ENCODE measurements at regions not wholly inside any gene's neighbourhood (a gene's known extent, or its start where the extent isn't known, plus 50 kb on each side); places are given as distances from the start of the nearest gene placed in this dataset.

DNA sequence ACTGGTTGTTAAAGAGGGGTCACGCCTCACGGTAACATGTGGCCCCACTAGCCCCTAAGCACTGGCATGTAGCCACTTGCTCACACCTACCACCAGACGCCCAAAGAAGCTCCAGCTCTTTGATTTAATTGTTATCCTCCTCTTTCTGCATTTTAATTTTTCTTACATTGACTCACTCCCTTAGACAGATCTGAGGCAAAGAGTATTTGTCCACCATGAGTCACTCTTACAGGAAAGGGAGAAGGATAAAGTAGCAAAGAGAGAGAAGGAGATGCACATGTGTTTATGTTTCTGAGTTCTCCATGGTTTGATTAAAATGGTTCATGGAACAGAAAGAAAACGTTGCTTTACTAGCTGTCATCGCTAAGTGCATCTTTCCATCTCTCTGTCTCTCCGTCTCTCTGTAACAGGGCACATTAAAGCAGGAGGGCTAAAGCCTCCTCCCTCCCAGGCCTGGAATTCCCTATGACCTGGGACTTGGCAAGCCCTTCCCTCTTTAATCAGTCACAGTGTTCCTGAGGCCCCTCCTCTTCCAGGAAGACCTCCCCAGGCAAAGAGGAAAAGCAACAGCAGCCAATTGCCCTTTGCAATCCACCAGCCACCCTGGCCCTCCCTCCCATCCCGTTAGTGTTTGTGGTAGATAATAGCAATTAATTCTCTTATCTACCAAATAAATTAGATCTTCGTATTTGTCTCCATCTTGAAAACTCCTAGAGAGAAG, 112.8 kb upstream of the TSHZ2 start:
- no peak for DNase-seq

DNA sequence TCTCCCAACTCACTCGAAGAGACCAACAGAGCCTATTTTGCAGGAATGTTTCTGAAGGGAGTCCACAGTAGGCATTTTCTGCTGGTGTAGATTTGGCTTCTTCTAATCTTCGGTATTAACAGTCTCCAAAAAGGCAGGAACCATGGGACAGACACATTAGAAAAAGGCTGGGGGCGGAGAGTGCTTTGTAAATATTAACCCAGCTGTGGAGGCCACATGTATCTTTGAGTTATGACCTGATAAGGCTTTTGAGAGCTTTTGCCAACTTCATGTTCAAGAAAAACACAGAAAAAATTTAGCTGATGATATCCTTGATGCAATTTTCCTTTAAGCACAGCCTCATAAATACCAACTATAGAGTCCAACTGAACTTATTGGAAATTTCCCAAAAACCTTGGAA, 119.4 kb upstream of the TSHZ2 start:
- DNase-seq = no peak

DNA sequence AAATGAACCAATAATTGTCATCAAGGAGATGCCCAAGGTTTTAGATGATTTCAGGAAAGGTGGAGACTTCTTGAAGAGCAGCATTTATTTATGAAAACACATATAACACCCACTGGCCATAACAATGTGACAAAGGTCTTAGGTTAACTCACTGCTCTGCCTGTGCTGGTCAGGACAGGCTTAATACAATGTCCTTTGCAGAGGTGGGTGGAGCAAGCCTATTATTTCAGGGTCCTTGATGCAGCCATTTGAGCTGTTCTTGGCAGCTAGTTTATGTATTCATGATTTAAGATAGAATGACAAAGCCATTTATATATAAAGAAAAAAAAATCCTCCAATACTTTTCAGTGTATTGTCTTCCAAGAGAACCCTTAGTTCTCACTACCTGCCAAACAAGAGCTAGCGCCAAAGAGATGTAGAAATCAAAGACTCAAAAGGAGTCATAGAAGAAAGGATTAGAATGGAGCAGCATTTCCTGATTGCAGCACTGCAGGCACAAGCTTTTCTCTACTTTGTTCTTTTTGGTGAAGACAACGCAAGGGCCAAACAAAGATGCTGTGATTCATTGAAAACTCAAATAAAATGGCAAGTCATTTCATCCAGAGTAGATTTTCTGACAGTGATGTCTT, 124.3 kb upstream of the TSHZ2 start:
- DNase-seq = no peak

DNA sequence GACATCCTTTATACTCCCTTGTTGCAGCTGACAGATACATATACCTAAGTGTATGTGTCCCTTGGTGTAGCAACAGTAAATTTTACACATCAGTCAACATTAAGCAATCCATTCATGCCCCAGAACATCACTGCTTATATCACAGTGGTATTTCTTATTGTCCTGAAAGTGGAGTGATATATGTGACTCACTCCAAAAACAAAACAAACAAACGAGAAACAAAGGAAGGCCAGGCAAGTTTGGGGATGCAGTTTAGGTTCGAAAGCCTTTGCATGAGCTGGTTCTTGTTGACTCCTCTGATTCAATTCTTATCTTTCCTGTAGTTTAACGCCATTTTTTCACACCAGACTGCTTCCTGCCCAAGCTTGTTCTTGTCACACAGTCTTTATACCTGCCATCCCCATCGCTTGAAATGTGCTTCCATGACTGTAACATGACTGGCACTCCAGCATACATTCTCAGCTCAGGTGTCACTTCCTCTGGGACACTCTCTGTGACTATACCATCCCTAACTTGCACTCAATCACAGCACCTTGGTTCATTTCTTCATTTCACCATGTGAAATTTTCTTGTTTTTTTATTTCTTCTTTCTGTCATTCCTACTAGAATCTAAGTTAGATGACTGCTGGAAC, 125.0 kb upstream of the TSHZ2 start:
- DNase-seq = no peak

DNA sequence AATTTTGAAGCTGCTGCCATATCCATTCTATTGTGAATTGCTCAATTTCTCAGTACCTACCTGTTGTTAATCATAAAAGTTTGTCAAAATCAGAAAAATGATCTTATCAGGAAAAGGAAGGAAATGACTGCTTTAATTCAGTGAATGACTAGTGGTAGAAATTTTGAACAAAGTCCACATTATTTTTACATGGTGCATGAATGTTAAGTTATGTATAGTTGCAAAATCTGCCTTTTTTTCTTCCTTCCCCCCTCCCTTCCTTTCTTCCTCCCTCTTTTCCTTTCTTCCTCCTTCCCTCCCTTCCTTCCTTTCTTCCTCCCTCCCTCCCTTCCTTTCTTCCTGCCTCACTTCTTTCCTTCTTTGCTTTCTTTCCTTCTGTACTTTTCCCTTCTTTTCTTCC, 127.1 kb upstream of the TSHZ2 start:
- DNase-seq = no peak

DNA sequence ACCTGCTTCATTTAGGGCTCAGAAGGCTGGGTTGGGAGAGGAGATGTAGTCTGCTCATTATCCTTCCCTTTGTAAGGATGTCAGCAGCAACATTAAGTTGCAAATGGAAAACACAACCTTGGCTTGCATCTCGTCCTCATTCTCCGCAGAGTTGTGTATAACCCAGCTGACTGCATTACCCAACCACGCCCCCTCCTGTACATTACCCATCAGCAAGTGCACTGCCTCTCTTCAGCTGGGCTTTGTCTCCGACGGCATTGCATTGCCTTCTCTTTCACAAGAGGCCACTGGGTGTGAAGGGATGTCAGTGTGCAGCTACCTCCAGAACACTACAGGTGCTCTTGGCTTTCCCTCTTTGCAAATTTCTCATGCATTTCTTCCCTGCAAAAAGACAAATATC, 128.7 kb upstream of the TSHZ2 start:
- DNase-seq = no peak

DNA sequence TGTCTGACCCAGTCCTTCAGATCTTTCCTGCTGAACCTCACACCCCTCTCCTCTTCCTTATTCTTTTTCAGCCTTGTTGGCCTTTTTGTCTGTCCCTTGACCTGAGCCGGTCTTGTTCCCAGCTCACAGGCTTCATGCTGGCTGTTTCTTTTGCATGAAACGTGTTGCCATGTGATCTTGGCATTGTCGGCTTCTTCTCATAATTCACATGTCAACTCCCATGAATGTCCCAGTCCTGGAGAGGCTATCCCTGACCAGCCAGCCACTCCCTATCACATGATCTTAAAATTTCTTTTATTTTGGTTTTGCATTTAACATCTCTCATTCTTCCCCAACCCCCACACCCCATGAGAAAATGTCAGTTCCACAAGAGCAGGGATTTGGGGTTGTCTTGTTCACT, 131.2 kb upstream of the TSHZ2 start:
- no peak for DNase-seq

DNA sequence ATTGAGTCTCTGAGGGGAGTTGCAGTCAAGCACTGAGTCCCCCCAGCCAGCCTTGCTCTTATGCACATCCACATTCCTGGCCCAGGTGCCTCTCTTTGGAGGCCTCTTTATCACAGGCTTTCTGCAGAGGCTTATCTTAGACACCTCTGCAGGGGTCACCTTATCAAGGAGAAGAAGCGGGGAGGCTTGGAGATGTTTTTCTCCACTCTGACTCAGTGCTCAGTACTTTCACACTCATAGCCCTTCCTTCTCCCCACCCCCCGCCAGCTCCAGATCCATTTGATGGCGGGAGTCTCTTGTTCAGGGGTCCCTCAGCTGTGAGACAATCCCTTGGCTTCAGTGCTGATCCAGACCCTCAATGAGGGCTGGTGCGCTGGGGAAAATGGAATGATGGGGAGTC, 132.1 kb upstream of the TSHZ2 start:
- no peak for DNase-seq

DNA sequence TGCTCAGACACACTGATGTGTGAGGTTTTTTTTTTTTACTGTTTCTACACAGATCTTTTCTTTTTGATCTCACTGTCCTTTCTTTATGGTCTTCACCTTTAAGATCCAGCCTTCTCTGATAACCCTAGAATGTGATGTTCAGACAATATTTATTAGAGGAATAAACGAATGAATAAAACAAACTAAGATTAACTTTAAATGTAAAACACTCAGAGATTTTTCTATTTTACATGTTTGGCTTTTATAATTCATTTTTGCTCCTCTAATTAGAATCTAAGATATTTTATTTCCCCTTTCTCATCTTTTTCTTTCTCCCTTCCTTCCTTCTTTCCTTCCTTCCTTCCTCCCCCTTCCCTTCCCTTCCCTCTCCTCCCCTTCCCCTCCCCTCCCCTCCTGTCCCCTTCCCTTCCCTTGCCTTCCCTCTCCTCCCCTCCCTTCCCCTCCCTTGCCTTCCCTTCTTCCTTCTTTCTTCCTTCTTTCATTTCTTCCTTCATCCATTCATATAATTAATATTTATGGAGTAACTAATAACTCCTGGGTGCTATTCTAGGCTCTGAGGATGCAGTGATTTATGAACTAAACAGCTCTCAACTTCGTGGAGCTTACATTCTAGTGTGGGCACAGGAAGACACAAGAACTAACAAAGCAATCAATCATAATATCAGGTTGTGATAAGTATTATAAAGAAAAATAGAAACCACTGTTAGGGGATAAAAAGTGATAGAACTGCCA, 133.5 kb upstream of the TSHZ2 start:
- no peak for DNase-seq

DNA sequence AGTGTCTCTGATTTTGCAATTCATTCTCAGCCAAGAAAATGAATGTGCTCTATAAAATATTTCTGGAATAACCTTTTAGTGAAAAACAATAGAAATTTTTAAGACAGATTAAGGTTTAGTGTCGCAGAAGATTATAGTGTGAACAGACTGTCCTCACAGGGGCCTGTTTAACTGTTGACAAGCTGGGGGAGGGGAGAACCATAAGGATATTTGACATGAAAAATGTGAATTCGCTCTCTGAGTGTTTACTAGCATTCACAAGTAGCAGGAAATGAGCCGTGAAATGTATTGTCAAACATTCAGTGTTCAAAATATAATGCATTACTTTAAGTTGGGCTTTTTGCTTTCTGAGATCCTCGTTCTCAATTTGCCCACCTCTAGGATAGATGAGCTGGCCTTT, 134.8 kb upstream of the TSHZ2 start:
- DNase-seq = no peak

DNA sequence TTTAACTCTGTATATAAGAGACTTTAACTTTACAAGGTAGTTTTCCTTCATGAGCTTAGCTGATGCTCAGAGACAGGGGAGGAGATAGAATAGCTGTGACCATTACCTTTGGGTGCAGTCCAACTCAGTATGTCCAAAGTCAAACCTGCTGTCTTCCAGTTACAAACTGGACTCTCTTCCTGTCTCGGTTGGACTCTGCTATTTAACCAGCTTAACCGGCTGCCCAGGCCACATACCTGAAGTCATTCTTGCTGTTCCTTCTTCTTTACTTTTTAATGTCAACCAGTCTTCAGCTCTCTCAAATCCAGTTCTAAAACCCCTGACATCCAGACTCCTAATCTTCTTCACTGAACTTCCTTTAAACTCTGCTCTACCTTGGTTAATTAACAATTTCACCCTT, 138.3 kb upstream of the TSHZ2 start:
- DNase-seq = no peak

DNA sequence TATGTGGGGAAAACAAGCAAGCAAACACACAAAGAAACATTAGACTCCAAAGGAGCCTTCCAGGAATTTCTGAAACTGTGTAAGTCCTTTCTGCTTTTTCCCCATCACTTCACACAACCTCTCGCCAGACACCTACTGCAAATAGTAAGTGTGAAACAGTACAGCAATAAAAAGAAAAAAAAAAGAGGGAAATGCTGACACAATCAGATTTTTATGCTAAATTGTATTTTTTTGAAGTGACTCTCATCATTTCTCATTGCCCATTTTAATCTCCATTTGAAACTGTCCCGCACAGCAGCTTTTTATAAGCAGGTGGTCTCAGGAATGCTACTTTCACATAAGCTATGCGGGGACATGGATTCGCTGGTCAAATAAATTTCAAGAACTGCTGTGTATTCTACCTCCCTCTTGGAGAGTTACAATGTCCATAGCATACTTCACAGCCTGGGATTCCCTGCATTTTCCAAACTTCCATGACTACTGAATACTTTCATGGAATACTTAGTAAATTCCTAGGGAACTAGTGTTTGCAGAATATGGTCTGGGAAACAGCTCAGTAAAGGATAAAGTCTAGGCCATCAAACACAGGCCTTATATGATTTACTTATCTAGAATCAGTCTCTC, 139.9 kb upstream of the TSHZ2 start:
- DNase-seq = no peak

DNA sequence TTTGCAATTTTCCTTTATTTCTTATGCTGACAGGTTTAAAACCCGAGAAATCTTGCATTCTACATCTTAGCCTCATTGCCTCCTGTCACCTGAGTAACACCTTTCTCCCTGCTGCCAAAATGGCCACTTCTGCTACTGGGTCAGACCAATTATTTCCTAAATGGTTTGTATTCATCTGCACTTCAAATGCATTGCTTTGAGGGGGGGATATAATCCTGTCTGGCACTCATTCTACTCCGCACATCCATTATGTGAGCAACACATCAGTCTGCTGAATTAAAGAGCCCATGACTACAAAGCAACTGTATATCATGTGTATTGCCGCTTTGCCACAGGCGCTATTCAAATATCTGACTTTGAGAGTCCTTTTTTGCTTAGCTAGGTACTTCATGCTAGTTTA, 141.6 kb upstream of the TSHZ2 start:
- DNase-seq = no peak

DNA sequence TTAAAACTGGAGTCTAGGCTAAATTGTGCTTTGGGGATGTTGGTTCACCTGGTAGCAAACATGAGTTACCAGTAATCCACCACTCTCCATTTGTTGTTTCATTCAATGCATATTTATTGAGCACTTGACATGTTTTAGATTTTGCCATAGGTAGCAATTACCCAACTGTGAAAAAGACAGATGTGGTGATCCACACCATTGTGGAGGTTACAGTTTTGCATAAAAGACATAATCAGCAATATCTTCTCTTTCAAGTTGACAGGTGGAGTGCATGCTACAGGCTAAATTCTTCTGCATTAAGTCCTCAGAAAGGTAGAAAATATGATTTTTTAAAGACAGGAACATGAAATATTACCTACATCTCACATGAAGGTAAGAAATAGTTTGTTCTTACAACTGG, 143.0 kb upstream of the TSHZ2 start:
- no peak for DNase-seq

DNA sequence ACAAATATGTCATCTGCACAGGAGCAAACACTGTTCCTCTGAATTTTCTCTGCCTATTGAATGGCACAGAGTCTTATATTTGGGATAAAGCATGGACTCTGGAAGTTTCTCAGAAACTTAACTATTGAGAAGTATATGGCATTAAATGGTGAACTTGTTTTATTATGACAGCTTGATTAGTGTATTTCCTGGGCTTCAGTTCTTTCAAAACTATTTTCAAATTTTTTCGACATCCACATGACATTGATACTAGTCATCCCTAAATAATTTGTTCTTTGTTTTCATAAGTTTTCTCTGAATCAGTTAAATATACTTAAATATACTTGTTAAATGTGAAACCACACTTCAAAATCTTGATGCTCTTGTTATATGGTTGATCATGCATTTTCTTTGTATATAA, 144.0 kb upstream of the TSHZ2 start:
- DNase-seq = no peak

DNA sequence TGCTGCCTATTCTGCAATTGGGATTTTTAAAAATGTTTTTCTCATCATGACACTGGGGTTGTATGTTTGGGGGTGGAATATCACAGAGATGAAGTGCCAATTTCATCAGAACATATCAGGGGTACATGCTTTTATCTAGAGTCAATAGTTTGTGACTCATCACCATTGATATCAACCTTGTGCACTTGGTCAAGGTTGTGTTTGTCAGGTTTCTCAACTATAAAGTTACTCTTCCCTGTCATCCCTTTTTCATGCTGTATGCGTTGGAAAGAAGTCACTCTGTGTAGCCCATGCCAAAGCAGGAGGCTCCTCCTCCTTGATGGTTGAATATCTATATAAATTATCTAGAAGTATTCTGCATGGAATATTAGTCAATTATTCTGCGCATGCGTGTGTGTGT, 145.4 kb upstream of the TSHZ2 start:
- no peak for DNase-seq

DNA sequence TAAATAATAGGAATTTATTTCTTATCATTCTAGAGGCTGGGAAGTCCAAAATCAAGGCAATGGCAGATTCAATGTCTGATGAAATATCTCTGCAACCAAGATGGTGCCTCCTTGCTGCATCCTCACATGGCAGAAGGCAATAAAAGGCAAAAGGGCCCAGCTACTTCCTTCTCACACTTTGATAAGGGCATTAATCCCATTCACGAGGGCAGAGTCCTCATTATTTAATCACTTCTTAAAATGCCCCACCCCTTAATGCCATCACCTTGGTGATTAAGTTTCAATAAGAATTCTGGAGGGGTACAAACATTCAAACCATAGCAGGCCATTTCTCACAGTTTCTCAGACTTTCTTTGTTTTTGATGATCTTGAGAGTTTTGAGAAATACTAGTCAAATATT, 145.8 kb upstream of the TSHZ2 start:
- no peak for DNase-seq

DNA sequence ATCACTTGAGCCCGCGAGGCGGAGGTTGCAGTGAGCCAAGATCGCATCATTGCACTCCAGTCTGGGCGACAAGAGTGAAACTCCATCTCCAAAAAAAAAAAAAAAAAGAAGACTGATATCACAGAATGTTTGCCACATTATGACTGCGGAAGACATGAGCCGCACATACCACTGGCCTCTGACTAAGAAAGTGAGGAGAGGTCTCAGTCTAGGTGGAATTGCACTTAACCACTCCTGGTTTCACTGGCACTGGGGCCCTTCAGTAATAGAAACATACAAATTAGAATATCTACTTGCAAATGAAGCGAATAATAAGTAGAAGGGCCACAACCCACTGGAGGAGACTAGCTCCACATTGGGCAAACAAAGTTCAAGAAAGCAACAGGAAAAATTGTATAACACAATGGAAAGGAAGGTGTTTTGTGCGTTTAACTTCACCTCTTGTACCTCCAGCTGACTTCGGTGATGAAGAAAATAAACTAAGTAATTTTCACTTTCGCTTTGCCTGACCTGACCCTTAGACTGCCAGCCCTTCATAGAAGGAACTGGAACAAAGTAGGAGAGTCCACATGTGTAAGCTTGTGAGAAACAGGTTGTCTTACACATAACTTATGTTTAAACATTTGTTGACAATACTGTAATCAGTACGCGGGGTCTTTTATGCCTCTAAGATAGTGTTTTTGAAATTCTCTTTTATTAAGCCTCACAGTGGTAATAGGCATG, 147.5 kb upstream of the TSHZ2 start:
- no peak for DNase-seq

DNA sequence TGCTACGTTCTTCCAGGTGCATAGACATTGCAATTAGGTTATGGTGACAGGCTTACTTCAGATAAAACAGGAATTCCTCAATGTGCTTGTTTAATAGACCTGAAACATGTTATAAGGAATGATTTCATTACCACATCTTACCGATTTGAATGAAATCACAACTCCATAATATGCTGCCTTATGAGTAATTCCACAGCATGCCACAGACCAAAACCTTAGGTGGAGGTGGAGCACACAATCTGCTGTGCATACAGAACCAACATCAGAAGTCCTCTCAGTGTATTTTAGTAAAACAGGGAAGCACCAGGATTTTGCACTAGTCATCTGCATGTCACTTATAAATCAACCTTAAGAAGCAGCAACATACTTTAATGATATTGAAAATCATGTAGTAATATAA, 148.9 kb upstream of the TSHZ2 start:
- DNase-seq = no peak

DNA sequence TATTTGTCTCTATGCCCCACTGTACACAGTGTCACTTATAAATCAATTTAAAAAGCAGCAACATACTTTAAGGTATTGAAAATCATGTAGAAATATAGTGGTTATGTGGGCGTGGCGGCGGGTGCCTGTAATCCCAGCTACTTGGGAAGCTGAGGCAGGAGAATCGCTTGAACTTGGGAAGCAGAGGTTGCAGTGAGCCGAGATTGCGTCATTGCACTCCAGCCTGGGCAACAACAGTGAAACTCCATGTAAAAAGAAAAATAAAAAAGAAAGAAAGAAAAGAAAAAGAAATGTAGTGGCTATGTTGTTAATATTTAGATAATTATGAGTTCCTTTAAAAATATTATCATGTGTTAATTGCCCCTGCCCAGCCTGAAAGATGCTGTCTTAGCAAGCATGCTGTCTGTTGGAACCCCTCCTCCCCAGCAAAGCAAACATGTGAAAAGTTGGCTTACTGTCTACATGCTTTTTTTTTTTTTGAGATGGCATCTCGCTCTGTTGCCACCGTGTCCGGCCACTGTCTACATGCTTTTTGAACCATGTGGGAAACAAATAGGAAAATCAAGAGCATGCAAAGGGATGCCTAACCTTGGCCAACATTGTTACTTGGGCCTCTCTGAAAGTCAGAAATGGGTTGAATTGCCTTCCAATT, 151.4 kb upstream of the TSHZ2 start:
- no peak for DNase-seq

DNA sequence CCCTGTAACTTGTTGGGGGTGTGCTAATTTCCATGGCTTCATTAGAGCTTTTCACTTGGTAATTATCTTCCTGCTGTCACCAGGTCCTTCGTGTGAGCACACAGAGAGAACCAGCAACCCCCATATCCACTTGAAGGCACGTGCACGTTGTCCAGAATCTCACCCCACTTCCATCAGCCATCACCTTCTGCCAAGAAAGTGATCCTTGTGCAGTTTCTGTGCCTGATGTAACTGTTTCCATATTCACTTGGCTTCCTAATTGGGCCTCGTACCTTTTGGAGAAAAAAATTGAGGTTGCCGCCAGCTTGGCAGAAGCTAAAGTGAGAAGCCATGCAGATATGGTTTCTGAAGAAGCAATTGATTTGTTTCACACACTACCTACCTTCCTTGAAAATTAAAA, 153.7 kb upstream of the TSHZ2 start:
- no peak for DNase-seq

DNA sequence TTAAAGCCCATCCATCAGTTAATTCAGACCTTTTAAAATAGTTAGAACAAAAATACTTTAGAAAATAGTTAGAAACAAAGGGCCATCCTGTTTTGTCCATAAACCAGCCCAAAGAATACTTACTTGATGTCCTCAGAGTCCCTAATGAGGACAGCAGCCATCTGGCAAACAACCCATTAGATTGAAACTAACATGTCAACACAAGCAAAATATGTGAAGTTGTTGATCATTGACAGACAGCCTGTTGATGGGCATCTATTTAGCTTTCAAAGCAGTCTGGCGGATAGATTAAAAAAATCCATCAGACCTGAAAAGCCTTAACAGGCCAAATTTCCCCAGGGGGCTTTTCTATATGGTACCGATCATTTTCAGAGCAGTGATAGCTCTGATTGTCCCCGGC, 154.2 kb upstream of the TSHZ2 start:
- peak; percentile 19 to 30 for DNase-seq

Data from NCI-H446 (cell line).